IPS DF 19.7 (cell line): ENCODE measurements at regions not wholly inside any gene's neighbourhood (a gene's known extent, or its start where the extent isn't known, plus 50 kb on each side); places are given as distances from the start of the nearest gene placed in this dataset.
"Not testable (repeated sequence)": the region's sequence is repeated elsewhere in the genome, so short reads cannot be mapped to it uniquely, and the experiment has no call there.

ENCODE experiments used
- DNase-seq: peaks from one replicate; pipeline ENCODE4 v3.0.0-alpha.2; 2013; ENCODE audit warnings: low read depth, low spot score

GRCh38 chr11:33527738-33528137 is 172.9 kb downstream of the C11orf91 start:
- not testable (repeated sequence) for DNase-seq

GRCh38 chr11:33525789-33526188 is 174.8 kb downstream of the C11orf91 start:
- peak; percentile 12 for DNase-seq

GRCh38 chr11:33521384-33521783 is 179.2 kb downstream of the C11orf91 start:
- no peak for DNase-seq

- DNase-seq, result no peak
These were observed 180.5 kb downstream of the C11orf91 start for GRCh38 chr11:33520112-33520511.

- DNase-seq, result no peak
These were observed 185.3 kb downstream of the C11orf91 start for GRCh38 chr11:33515347-33515746.

- DNase-seq, result no peak
These were observed 186.3 kb downstream of the C11orf91 start for GRCh38 chr11:33514079-33514925.

- no peak for DNase-seq
These were observed 191.0 kb downstream of the C11orf91 start for GRCh38 chr11:33509632-33510031.

GRCh38 chr11:33507967-33508366 is 192.7 kb downstream of the C11orf91 start:
- DNase-seq, result peak; percentile 20

- DNase-seq, result no peak
These were observed 193.3 kb downstream of the C11orf91 start for GRCh38 chr11:33507356-33507755.

- no peak for DNase-seq
These were observed 195.5 kb downstream of the C11orf91 start for GRCh38 chr11:33505093-33505492.

GRCh38 chr11:33500861-33501479 is 199.7 kb downstream of the C11orf91 start:
- DNase-seq, result no peak

- DNase-seq, result no peak
These were observed 200.3 kb downstream of the C11orf91 start for GRCh38 chr11:33500332-33500731.

GRCh38 chr11:33492596-33492995 is 208.0 kb downstream of the C11orf91 start:
- DNase-seq, result no peak

GRCh38 chr11:33490842-33491370 is 209.7 kb downstream of the C11orf91 start:
- no peak for DNase-seq

- no peak for DNase-seq
These were observed 211.7 kb downstream of the C11orf91 start for GRCh38 chr11:33488971-33489370.

- no peak for DNase-seq
These were observed 220.0 kb downstream of the C11orf91 start for GRCh38 chr11:33480626-33481025.

GRCh38 chr11:33479231-33479630 is 221.4 kb downstream of the C11orf91 start:
- DNase-seq, result no peak

- no peak for DNase-seq
These were observed 221.0 kb downstream of the HIPK3 start for GRCh38 chr11:33478111-33478573.

GRCh38 chr11:33476945-33477606 is 219.9 kb downstream of the HIPK3 start:
- DNase-seq, result no peak

- no peak for DNase-seq
These were observed 218.8 kb downstream of the HIPK3 start for GRCh38 chr11:33475993-33476392.

- DNase-seq, result no peak
These were observed 217.7 kb downstream of the HIPK3 start for GRCh38 chr11:33474866-33475265.

- DNase-seq, result no peak
These were observed 214.4 kb downstream of the HIPK3 start for GRCh38 chr11:33471541-33471940.
